Peyer's patch (tissue), 4 donors: ENCODE measurements at regions not wholly inside any gene's neighbourhood (a gene's known extent, or its start where the extent isn't known, plus 50 kb on each side); places are given as distances from the start of the nearest gene placed in this dataset.

Experiments used
- CTCF ChIP-seq, 6 experiments: fragments of 450-650 bp in 4 of 6; fragments of 200-600 bp in 2 of 6; sonication (generic) in 1 of 6; IDR thresholded peaks; one replicate each; pipeline ENCODE4 v1.5.1; 2017 to 2019; ENCODE audit warnings: antibody characterized with exemption in 6 of 6, mild to moderate bottlenecking in 3 of 6, moderate library complexity in 1 of 6
- POLR2A ChIP-seq, 2 donors: fragments of 450-650 bp; IDR thresholded peaks; one replicate each; pipeline ENCODE4 v1.5.1; 2017; ENCODE audit warnings: antibody characterized with exemption in 2 of 2, mild to moderate bottlenecking in 2 of 2, moderate library complexity in 2 of 2

- TF ChIP-seq CTCF (IDR thresholded peaks at IDR 0.05) (no peak), POLR2A (IDR thresholded peaks at IDR 0.05) (no peak)
These were observed 238.8 kb downstream of the GADD45G start for GRCh38 chr9:89843591-89843990.
